ENCODE measurements at regions not wholly inside any gene's neighbourhood (a gene's known extent, or its start where the extent isn't known, plus 50 kb on each side); places are given as distances from the start of the nearest gene placed in this dataset.
A peak's percentile ranks its signal among the peaks of the same experiment; 100 is the strongest.

- ChIA-PET CTCF (no interaction called here), POLR2A (ENCODE audit: unreplicated experiment) (interaction anchor here (0.7 to 1.1 kb wide), 2 partner anchors 11 to 15 kb away, joined by 4 read pairs; no protein-coding TSS in a partner anchor)
- BruUV-seq (replicated peaks): no TSS peak
- DNase-seq: peak in 1 of 2 experiments; percentile 57
- Histone ChIP-seq H3K4me2 (no peak overlapping the region), H3K4me3 (no peak overlapping the region), H2AFZ (no peak overlapping the region), H3K36me3 (ENCODE audit: low read depth) (no peaks in the 10 kb centered on the region), H3K27ac (no peak overlapping the region), H3K9me2 (ENCODE audit: insufficient read depth) (no peaks in the 10 kb centered on the region), H4K20me1 (ENCODE audit: insufficient read depth) (no peaks in the 10 kb centered on the region), H3F3A (ENCODE audit: insufficient read depth, low read depth) (peaks cover 5% of the 10 kb centered on the region; the same call in 1 of the 2 replicates), H3K27me3 (ENCODE audit: insufficient read depth, low read depth) (no peaks in the 10 kb centered on the region), H3K79me2 (ENCODE audit: low read depth) (no peaks in the 10 kb centered on the region), H3K4me1 (replicated peaks; ENCODE audit: insufficient read depth) (peaks cover 17% of the 10 kb centered on the region), H3K9me3 (ENCODE audit: insufficient read depth, low read depth) (no peaks in the 10 kb centered on the region; the same call in 1 of the 2 replicates)
- intact Hi-C loops (cut with micrococcal nuclease; ENCODE audit: unreplicated experiment): no loop called here
- TF ChIP-seq CTCF (conservative IDR thresholded peaks at IDR 0.05): no peak
- TF ChIP-seq EZH2 (IDR thresholded peaks at IDR 0.05; ENCODE audit: low read depth): no peak
Observed at GRCh38 chr20:48284837-48285236, 499.6 kb upstream of the SULF2 start.

- ChIA-PET CTCF (no interaction called here), POLR2A (ENCODE audit: unreplicated experiment) (interaction anchor here (0.7 kb wide), 1 partner anchor 16 kb away, joined by 4 read pairs; no protein-coding TSS in a partner anchor)
- Histone ChIP-seq H4K20me1 (ENCODE audit: insufficient read depth) (no peaks in the 10 kb centered on the region), H3K9me3 (ENCODE audit: insufficient read depth, low read depth) (no peaks in the 10 kb centered on the region; the same call in 1 of the 2 replicates), H3K79me2 (ENCODE audit: low read depth) (no peaks in the 10 kb centered on the region), H2AFZ (no peak overlapping the region), H3K27me3 (ENCODE audit: insufficient read depth, low read depth) (no peaks in the 10 kb centered on the region), H3F3A (ENCODE audit: insufficient read depth, low read depth) (peaks cover 5% of the 10 kb centered on the region; the same call in 1 of the 2 replicates), H3K9me2 (ENCODE audit: insufficient read depth) (no peaks in the 10 kb centered on the region), H3K27ac (no peak overlapping the region), H3K4me1 (replicated peaks; ENCODE audit: insufficient read depth) (peaks cover 21% of the 10 kb centered on the region), H3K4me3 (no peak overlapping the region), H3K36me3 (ENCODE audit: low read depth) (no peaks in the 10 kb centered on the region), H3K4me2 (no peak overlapping the region)
- BruUV-seq (replicated peaks): no TSS peak
- DNase-seq: no peak
- TF ChIP-seq EZH2 (IDR thresholded peaks at IDR 0.05; ENCODE audit: low read depth) (no peak), CTCF (conservative IDR thresholded peaks at IDR 0.05) (no peak)
- intact Hi-C loops (cut with micrococcal nuclease; ENCODE audit: unreplicated experiment): no loop called here
Observed at GRCh38 chr20:48284315-48284714, 499.0 kb upstream of the SULF2 start.

GRCh38 chr20:48283470-48284110, 498.3 kb upstream of the SULF2 start:
- Histone ChIP-seq H3K27me3 (ENCODE audit: insufficient read depth, low read depth) (no peaks in the 10 kb centered on the region), H3K9me3 (ENCODE audit: insufficient read depth, low read depth) (no peaks in the 10 kb centered on the region; the same call in 1 of the 2 replicates), H3K4me2 (no peak overlapping the region), H4K20me1 (ENCODE audit: insufficient read depth) (no peaks in the 10 kb centered on the region), H2AFZ (no peak overlapping the region), H3F3A (ENCODE audit: insufficient read depth, low read depth) (peaks cover 12% of the 10 kb centered on the region), H3K9me2 (ENCODE audit: insufficient read depth) (no peaks in the 10 kb centered on the region), H3K27ac (no peak overlapping the region), H3K79me2 (ENCODE audit: low read depth) (no peaks in the 10 kb centered on the region), H3K36me3 (ENCODE audit: low read depth) (no peaks in the 10 kb centered on the region), H3K4me3 (no peak overlapping the region), H3K4me1 (replicated peaks; ENCODE audit: insufficient read depth) (peaks cover 22% of the 10 kb centered on the region)
- no TSS peak for BruUV-seq (replicated peaks)
- no peak for TF ChIP-seq EZH2 (IDR thresholded peaks at IDR 0.05; ENCODE audit: low read depth)
- TF ChIP-seq CTCF (conservative IDR thresholded peaks at IDR 0.05): no peak
- ChIA-PET CTCF (no interaction called here), POLR2A (ENCODE audit: unreplicated experiment) (interaction anchor here (0.6 kb wide), 1 partner anchor 9 kb away, joined by 4 read pairs; no protein-coding TSS in a partner anchor)
- DNase-seq: peak; percentile 50
- intact Hi-C loops (cut with micrococcal nuclease; ENCODE audit: unreplicated experiment): no loop called here
